Muscle layer of duodenum (tissue), 2 donors: ENCODE measurements at regions not wholly inside any gene's neighbourhood (a gene's known extent, or its start where the extent isn't known, plus 50 kb on each side); places are given as distances from the start of the nearest gene placed in this dataset.
"Not testable (repeated sequence)": the region's sequence is repeated elsewhere in the genome, so short reads cannot be mapped to it uniquely, and the experiment has no call there.

Source experiments
- H3K27ac ChIP-seq: one replicate; pipeline ENCODE4 v1.7.0; 2013; ENCODE audit warnings: mild to moderate bottlenecking, low read length
- H3K27me3 ChIP-seq: one replicate; pipeline ENCODE4 v1.7.0; 2013; ENCODE audit warnings: low read depth, mild to moderate bottlenecking, control low read depth, low read length
- H3K36me3 ChIP-seq, 2 donors: one replicate each; pipeline ENCODE4 v1.7.0; 2013; ENCODE audit warnings: low read length in 2 of 2, control low read depth in 1 of 2, mild to moderate bottlenecking in 1 of 2; ENCODE audit not compliant: insufficient read depth in 2 of 2, control insufficient read depth in 1 of 2
- H3K4me1 ChIP-seq, 2 donors: one replicate each; pipeline ENCODE4 v1.7.0; 2013; ENCODE audit warnings: low read length in 2 of 2, mild to moderate bottlenecking in 2 of 2, control low read depth in 1 of 2, moderate library complexity in 1 of 2; ENCODE audit not compliant: insufficient read depth in 2 of 2, control insufficient read depth in 1 of 2
- H3K4me3 ChIP-seq, 2 donors: one replicate each; pipeline ENCODE4 v1.7.0; 2013; ENCODE audit warnings: low read length in 2 of 2, low read depth in 1 of 2, mild to moderate bottlenecking in 1 of 2
- H3K9me3 ChIP-seq, 2 donors: one replicate each; pipeline ENCODE4 v1.7.0; 2013; ENCODE audit warnings: low read length in 2 of 2, control low read depth in 1 of 2, mild to moderate bottlenecking in 1 of 2; ENCODE audit not compliant: control insufficient read depth in 1 of 2
- donor health status: healthy.

DNA sequence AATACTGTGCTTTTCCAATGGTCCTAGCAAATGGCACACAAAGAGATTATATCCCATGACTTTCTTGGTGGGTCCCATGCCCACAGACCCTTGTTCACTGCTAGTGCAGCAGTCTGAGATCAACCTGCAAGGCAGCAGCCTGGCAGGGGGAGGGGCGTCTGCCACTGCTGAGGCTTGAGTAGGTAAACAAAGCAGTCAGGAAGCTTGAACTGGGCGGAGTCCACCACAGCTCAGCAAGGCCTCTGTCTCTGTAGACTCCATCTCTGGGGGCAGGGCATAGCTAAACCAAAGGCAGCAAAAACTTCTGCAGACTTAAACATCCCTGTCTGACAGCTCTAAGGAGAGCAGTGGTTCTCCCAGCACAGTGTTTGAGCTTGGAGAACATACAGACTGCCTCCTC lies 82.9 kb downstream of the ZNF737 start:
- H3K4me3 ChIP-seq: no peak overlapping the region
- H3K27ac ChIP-seq: no peak overlapping the region
- no peaks in the 10 kb centered on the region for H3K36me3 ChIP-seq
- no peaks in the 10 kb centered on the region for H3K9me3 ChIP-seq
- H3K4me1 ChIP-seq: no peaks in the 10 kb centered on the region
- no peaks in the 10 kb centered on the region for H3K27me3 ChIP-seq

- H3K36me3 ChIP-seq: no peaks in the 10 kb centered on the region
- H3K4me3 ChIP-seq: no peak overlapping the region
- no peaks in the 10 kb centered on the region for H3K4me1 ChIP-seq
- H3K27ac ChIP-seq: no peak overlapping the region
- H3K27me3 ChIP-seq: no peaks in the 10 kb centered on the region
- H3K9me3 ChIP-seq: no peaks in the 10 kb centered on the region
Observed at GRCh38 chr19:20481736-20482135, 83.8 kb downstream of the ZNF737 start.

GRCh38 chr19:20479483-20479882 lies 86.1 kb downstream of the ZNF737 start:
- Histone ChIP-seq H3K9me3 (no peaks in the 10 kb centered on the region), H3K4me3 (no peak overlapping the region), H3K27me3 (no peaks in the 10 kb centered on the region)

GRCh38 chr19:20478936-20479335 lies 86.6 kb downstream of the ZNF737 start:
- Histone ChIP-seq H3K27ac (no peak overlapping the region), H3K4me3 (no peak overlapping the region), H3K36me3 (no peaks in the 10 kb centered on the region), H3K9me3 (no peaks in the 10 kb centered on the region), H3K4me1 (no peaks in the 10 kb centered on the region), H3K27me3 (no peaks in the 10 kb centered on the region)

More at GRCh38 chr19:20479483-20479882, 86.1 kb downstream of the ZNF737 start:
- H3K36me3 ChIP-seq: no peaks in the 10 kb centered on the region
- no peak overlapping the region for H3K27ac ChIP-seq
- H3K4me1 ChIP-seq: no peaks in the 10 kb centered on the region

- Histone ChIP-seq H3K9me3 (no peaks in the 10 kb centered on the region), H3K27me3 (no peaks in the 10 kb centered on the region)
Observed at GRCh38 chr19:20472854-20473253, 92.7 kb downstream of the ZNF737 start.

DNA sequence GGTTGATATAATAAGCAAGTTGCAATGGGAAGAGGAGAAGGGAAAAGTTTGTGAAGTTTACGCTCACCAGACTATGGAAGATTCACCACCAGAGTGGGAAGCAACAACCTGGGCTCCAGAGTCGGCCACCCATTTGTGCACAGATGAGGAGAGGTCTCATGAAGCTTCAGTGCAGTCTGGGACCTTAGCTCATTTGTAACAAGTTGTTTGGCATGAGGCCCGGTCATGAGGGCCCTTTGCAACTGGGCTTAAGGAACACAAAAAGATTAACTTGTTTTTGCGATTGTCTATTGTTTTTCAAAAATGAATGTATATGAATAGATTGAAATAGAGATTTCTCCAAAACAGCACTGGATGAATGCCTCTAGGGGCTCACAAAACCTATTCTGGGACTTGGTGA lies 94.2 kb downstream of the ZNF737 start:
- H3K27me3 ChIP-seq: no peaks in the 10 kb centered on the region
- H3K27ac ChIP-seq: no peak overlapping the region
- no peak overlapping the region for H3K4me3 ChIP-seq
- no peaks in the 10 kb centered on the region for H3K36me3 ChIP-seq
- no peaks in the 10 kb centered on the region for H3K4me1 ChIP-seq
- no peaks in the 10 kb centered on the region for H3K9me3 ChIP-seq

More at GRCh38 chr19:20472854-20473253, 92.7 kb downstream of the ZNF737 start:
- no peak overlapping the region for H3K4me3 ChIP-seq
- H3K36me3 ChIP-seq: no peaks in the 10 kb centered on the region
- H3K4me1 ChIP-seq: no peaks in the 10 kb centered on the region
- no peak overlapping the region for H3K27ac ChIP-seq

GRCh38 chr19:20470345-20471135 lies 95.0 kb downstream of the ZNF737 start:
- Histone ChIP-seq H3K27ac (no peak overlapping the region), H3K9me3 (no peaks in the 10 kb centered on the region), H3K4me3 (no peak overlapping the region), H3K27me3 (no peaks in the 10 kb centered on the region), H3K4me1 (no peaks in the 10 kb centered on the region), H3K36me3 (no peaks in the 10 kb centered on the region)

DNA sequence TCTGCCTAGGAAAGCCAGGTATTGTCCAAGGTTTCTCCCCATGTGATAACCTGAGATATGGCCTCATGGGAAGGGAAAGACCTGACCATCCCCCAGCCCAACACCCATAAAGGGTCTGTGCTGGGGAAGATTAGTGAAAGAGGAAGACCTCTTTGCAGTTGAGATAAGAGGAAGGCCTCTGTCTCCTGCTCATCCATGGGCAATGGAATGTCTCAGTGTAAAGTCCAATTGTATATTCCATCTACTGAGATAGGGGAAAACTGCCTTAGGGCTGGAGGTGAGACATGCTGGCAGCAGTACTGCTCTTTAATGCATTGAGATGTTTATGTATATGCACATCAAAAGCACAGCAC lies 99.0 kb downstream of the ZNF737 start:
- not testable (repeated sequence) for H3K36me3 ChIP-seq, H3K4me3 ChIP-seq, H3K4me1 ChIP-seq, H3K9me3 ChIP-seq, H3K27ac ChIP-seq, H3K27me3 ChIP-seq

DNA sequence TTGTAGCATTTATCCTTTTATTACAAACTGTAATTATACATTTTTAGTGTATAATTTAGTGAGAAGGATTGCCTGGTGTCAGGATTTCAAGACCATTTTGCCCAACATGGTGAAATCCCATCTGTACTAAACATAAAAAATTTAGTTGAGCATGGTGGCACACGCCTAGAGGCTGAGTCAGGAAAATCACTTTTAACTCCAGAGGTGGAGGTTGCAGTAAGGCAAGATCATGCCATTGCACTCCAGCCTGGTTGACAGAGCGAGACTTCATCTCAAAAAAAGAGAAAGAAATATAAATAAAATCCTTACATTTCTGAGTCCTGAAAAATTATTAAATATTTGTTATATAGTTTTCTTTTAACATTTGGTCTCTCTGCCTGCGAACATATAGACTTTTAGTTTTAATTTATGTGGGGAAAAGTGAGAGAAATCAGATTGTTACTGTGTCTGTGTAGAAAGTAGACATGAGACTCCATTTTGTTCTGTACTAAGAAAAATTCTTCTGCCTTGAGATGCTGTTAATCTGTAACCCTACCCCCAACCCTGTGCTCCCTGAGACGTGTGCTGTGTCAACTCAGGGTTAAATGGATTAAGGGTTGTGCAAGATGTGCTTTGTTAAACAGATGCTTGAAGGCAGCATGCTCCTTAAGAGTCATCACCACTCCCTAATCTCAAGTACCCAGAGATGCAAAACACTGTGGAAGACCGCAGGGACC lies 99.5 kb downstream of the ZNF737 start:
- H3K9me3 ChIP-seq, H3K36me3 ChIP-seq, H3K4me1 ChIP-seq, H3K27ac ChIP-seq, H3K27me3 ChIP-seq, H3K4me3 ChIP-seq: not testable (repeated sequence)

DNA sequence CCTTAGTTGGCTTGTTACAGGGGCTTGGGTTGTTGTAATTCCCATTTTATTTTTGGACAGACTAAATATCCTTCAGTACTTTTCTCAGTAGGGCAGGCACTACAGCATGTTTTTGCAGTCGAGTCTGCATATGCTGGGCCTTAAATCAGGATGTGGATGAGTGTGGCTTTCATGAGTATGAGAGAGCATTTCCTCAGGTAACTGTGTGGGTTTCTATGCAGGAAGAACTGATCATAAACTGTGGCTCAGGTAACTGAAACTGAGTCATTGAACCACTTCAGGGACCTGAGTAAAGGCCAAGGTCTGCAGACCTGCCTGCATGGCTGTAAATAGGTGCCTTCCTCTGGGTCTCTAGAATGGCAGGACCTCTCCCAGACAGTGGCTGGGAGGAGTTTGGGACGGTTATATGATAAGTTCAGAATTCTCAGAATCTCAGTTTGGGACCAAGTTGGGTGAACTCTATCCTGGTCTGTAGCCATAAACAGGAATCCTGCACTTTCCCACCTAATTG lies 112.1 kb downstream of the ZNF737 start:
- no peak overlapping the region for H3K4me3 ChIP-seq
- H3K27me3 ChIP-seq: no peaks in the 10 kb centered on the region
- H3K27ac ChIP-seq: no peak overlapping the region
- H3K36me3 ChIP-seq: no peaks in the 10 kb centered on the region
- no peaks in the 10 kb centered on the region for H3K4me1 ChIP-seq
- no peaks in the 10 kb centered on the region for H3K9me3 ChIP-seq

GRCh38 chr19:20444202-20444885 lies 121.2 kb downstream of the ZNF737 start:
- no peak overlapping the region for H3K4me3 ChIP-seq
- no peaks in the 10 kb centered on the region for H3K4me1 ChIP-seq
- no peaks in the 10 kb centered on the region for H3K36me3 ChIP-seq
- H3K27me3 ChIP-seq: no peaks in the 10 kb centered on the region
- no peak overlapping the region for H3K27ac ChIP-seq
- H3K9me3 ChIP-seq: no peaks in the 10 kb centered on the region
